Ureter (tissue), 1 donor: ENCODE measurements at regions not wholly inside any gene's neighbourhood (a gene's known extent, or its start where the extent isn't known, plus 50 kb on each side); places are given as distances from the start of the nearest gene placed in this dataset.

Source experiments
- DNase-seq: peaks from one replicate; pipeline ENCODE4 v3.0.0-alpha.2; 2020; ENCODE audit warnings: low spot score
- donor health status: DM: yes; HTN: yes; CAD: no.

DNA sequence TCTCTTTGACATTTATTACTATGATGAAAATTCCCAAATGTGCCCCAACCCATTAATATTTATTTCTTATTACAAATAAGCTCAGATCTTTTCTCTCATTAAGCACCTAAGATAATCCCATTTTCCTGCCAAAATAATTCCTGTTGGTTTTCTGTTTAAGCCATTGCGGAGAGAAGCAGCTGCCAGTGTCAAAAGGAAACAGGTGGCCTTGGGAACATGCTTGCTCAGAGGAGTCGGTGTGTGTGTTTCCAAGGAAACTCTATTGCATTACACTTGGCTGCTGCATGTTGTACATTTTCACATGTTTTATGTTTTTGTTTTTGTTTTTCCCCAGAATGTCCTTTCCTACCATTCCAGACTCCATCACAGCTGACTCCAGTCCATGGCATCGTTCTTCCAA is 56.4 kb downstream of the CD24 start:
- no peak for DNase-seq

DNA sequence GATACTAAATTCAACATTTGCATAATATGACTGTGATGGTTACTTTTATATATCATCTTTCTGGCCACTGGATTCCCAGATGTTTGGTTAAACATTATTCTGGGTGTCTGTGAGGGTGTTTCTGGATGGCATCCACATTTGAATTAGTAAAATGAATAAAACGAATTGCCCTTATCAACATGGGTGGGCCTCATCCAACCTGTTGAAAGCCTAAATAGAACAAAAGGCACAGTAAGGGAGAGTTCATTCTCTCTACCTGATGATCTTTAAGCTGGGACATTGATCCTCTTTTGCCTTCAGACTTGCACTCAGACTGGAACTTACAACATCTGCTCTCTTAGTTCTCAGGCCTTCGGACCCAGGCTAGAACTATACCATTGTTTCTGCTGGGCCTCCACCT is 57.6 kb downstream of the CD24 start:
- no peak for DNase-seq

DNA sequence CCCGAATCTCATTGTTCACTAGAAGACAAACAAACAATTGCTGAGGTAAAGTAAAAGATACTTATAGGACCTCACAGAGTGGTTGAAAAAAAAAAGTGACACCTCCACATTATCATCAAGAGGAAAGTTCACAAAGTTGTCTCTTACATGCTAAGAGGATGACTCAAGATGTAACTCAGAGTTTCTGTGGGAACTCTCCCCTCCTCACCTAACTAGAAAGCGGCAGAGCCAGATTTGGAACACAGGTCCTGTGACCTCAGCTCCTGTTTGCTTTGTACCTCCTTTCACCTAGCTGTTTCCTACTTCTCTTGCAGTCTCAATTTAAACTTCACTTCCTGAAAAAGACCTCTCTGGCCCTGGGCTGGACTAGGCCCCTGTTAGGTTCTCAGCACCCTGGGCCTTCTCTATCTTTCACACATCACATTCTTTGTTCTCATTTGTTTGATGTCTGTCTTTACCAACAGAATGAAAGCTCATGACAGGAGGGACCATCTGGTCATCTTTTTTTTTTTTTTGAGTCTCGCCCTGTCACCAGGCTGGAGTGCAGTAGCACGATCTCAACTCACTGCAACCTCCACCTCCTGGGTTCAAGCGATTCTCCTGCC is 60.8 kb downstream of the CD24 start:
- no peak for DNase-seq

DNA sequence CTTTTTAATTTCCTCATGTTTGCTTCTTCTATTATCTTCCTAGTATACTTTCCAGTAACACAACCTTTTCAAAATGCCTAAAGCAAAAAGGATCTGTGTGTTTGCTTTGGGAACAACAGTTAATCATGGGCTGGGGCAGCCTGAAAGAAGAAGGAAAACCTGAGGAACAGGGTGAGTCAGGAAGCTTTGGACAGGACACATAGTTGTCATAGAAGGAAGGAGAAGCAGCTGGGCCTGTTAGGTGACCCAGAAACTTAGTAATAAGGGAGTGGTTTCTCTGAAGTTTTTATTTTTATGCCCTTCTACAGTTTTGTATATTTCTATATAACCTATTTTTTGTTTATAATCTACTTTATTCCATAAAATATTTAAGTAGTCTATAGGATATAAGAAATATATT is 61.4 kb downstream of the CD24 start:
- no peak for DNase-seq

DNA sequence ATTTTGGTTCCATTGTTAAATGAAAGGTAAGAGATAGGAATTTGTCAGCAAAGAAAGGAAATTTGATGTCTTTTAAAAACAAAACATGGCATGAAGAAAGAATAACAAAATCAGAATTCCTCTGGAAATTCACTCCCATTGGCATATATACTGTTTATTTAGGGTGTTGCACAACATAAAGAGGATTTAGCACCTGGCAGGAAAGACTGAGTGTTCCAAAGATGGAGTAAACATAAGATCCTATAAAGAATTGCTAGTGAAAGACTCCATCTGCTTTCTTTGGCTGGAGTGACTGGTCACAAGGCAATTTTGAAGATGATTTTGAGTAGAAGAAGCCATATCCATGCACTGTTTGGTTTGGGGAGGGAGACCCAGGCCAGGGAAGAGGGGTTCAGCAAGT is 62.4 kb downstream of the CD24 start:
- no peak for DNase-seq

DNA sequence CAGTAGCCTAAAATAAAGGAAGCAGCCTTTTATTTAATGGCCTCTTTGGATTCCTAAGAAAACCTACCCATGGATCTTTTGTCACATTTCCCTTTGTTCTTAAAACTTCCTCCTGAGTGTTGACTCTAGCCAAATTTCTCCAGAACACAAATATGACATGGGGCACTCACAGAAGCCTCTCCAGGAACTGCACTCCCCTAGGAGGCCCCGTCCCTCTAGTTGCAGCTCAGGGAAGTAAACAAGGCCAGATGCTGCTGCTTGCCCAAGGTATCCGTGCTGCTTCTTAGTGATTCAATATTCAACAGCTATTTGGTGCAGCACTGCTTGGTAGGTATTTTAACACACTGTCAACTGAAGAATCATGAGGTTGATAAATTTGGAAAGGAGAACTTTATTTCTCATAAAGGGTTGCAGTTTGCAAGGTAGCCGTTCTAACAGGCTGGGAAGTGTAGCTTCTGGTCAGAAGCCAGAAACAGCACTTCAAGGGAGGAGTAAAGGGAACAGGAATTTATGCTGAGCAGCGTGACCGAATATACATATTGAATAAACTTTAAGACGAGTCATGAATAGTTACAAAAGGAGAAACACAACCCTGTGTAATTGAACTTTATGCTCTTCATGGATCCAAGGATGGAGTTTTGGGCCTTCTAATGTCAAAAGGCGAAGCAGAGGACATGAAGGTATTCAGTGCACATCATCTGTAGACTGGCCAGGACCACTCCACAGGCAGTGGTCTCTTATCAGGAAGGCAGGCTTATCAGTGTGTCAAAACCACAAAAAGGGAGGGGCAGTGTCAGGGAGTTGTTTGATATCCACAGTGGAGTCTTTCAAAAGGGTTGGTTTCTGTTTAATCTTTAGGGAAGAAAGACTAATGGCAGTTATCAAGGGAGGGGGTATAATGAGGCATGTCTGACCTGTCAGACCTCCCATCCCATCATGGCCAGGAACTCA is 63.3 kb downstream of the CD24 start:
- no peak for DNase-seq

DNA sequence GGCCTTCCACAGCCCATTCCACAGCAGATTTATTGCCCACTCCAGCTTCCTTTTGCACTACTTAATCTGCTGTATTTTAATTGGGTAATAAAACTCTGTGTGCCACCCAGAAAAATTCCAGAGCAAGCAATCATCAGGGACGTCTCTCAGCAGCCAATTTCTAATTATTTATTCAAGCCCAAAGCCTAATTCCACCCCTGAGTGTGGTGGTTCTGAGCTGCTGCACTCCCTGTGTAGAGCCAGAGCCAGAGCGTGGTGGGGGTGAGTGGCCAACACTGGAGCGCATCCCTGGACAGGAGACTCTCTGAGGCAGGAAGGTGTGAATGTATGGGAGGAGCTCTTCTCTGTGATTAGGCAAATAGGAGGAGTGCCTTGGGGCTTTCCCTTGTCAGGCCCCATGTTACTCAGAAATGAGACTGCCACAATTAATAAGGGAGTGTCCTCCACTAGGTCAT is 66.1 kb downstream of the CD24 start:
- DNase-seq: no peak

DNA sequence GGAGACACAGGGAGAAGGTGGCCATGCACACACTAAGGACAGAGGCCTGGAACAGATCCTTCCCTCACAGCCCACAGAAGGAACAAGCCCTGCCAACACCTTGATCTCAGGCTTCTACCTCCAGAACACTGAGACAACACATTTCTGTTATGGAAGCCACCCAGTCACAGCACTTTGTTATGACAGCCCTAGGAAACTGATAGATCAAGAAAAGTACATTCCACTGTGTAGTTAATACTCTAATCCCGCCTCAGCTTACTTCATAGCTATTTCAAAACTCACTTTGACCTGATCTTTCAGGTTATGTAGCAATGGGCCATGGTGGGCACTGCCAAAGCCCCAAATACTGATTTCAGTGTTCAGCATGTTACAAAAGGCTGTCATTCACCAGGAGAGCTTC is 66.8 kb downstream of the CD24 start:
- DNase-seq: no peak

DNA sequence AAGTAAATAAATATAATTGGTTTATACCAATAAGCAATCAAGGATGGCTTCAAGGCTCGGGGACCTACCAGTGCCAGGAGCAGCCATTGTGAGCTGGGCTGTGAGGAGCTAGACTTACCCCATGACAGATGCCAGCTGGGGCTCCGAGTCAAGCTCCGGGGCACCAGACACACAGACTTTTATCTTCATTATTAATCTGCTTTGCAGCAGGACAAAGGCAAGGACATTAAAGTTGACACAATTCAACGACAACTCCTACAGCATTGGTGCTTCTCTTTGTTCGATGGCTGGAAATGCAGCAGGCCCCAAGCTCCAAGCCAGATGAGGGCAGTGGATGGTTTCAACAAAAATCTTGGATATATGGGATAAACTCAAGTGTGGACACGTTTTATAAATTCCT is 68.3 kb downstream of the CD24 start:
- no peak for DNase-seq

DNA sequence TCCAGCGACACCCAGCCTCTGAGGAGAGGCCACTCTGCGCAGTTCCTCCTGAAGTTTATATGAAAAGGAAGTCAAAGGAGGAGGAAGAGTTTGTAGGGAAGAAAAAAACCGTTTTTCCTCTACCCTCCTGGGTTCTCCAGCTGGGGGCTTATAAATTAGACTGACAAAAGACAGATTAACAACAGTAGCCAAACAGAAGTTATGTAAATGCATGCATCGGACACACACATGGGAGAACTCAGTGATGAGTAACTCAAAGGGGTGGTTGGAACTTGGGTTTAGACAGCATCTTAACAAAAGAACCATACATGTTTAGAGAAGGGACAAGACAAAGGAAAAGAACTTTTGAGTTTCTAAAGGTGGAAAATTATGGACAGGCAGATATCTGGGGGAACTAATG is 71.2 kb downstream of the CD24 start:
- DNase-seq: no peak

DNA sequence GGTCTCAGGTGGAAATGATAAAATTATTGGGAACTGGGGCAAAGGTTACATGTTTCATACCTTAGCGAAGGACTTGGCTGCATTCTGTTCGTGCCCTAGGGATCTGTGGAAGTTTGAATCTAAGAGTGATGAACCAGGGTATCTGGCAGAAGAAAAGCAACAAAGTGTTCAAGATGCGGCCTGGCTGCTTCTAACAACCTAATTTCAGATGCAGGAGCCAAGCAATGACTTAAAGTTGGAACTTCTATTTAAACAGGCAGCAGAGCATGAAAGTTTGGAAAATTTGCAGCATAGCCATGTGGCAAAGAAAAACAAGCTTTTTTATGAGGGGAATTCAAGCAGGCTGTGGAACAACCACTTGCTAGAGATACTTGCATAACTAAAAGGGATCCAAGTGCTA is 73.5 kb downstream of the CD24 start:
- DNase-seq: no peak

DNA sequence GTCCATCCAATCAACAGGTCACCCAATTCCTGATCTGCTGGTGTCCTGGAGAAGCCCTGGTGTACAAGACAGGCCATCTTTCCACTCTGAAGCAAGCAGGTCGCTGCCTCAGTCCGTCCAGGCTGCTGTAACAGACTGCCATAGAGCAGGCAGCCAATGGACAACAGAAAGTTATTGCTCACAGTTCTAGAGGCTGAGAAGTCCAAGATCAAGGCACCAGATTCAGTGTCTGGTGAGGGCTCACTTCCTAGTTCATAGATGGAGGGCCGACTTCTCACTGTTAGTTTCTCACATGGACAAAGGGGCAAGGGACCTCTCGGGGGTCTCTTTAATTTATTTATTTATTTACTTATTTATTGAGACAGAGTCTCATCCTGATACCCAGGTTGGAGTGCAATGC is 74.8 kb downstream of the CD24 start:
- DNase-seq: no peak

DNA sequence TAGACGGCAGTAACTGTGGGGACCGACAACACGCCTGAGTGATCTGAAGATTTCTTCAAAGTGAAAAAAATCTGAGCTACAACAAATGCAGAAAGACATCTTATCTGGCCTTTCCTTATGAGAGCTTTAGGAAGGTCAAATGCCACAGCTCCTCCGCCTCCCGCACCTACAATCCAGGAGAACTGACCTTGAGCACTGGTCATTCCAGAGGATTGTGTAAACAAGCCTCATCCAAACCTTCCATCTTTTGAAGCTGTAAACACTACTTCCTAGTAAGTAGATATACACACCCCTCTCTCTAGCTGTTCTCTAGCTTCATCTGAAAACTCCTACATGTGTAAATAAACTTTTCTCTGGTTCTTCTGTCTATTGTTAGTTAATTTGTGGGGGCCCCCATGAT is 76.9 kb downstream of the CD24 start:
- DNase-seq: no peak

DNA sequence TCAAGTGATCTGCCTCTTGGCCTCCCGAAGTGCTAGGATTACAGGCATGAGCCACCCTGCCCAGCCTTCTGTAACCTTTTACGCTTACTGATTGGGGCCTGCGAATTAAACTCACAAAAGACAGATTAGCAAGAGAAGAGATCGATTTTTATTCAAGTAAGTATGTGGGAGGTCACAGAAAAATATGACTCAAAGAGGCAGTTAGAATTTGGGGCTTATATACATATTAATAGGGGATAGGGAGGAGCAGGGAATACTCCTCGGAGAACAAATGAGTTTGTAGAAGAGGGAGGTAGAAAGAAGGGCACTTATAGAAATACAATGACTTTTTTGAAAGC is 78.9 kb downstream of the CD24 start:
- DNase-seq: no peak

DNA sequence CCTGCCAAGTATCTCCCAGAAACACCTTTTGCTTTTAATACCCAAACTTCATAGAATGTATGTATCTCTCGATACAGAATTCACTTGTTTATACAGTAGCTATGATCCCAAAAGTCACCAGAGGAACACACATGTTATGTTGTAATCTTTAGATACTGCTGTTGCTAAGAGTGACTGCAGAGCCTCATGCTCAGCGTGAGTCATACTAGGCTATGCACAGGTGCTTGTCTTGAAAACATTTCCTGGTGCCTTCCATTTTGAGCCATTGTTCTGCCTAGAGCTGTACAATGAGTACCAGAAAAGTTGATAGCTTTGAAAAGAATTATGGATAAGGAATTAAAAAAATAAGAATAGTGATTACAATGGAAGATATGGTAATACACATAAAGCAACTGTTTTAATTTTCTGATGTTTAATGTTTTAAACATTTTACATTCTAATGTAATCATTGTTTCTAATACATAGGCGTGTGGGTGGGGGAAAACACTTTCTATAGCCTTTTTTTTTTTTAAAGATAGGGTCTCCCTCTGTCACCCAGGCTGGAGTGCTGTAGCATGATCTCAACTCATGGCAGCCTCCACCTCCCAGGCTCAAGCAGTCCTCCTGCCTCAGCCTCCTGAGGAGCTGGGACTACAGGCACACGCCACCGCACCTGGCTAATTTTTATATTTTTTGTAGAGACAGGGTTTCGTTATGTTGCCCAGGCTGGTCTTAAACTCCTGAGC is 79.4 kb downstream of the CD24 start:
- no peak for DNase-seq

DNA sequence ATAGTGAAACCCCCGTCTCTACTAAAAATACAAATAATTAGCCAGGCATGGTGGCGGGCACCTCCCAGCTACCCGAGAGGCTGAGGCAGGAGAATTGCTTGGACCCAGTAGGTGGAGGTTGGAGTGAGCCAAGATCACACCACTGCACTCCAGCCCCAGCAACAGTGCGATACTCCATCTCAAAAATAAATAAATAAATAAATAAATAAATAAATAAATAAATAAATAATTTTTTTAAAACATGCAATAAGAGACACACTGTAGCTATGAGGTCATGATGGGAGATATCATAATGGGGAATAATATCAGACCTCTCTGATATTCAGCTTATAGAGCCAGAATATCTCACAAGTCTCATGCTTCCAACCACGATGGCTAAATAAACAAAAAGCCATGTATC is 82.3 kb downstream of the CD24 start:
- no peak for DNase-seq

DNA sequence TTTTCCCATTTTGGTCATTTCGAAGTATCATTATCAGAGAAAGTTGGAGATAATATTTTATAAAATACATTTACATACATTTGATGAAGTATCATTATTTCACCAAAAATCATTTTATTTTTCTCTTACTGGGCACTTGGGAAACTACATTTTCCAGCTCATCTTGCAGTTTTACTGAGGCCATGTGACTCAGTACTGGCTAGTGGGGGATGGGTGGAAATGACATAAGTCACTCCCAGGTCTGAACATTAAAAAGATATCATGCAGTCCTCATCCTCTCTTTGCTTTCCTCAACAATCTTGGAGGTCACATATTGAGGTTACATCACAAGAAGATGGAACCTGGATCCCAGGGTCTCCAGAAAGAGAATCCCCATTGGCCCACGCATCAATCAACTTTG is 84.1 kb downstream of the CD24 start:
- DNase-seq: no peak

DNA sequence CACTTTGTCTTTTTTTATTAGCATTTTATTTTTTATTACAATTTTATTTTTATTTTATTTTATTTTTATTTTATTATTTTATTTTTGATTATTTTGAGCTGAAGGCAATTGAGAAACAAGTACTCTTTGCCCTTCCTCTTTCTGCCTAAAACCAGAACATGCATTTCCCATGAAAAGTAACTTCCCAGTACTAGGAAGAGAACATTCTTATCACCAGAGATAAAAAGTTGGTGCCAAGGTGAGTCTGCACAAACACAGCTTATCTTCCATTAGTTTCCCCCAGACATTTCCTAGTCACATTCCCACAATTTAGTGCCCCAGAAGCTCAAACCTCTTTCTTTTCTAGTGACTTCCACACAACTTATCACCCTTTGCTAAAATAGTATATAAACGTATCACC is 84.8 kb downstream of the CD24 start:
- no peak for DNase-seq

DNA sequence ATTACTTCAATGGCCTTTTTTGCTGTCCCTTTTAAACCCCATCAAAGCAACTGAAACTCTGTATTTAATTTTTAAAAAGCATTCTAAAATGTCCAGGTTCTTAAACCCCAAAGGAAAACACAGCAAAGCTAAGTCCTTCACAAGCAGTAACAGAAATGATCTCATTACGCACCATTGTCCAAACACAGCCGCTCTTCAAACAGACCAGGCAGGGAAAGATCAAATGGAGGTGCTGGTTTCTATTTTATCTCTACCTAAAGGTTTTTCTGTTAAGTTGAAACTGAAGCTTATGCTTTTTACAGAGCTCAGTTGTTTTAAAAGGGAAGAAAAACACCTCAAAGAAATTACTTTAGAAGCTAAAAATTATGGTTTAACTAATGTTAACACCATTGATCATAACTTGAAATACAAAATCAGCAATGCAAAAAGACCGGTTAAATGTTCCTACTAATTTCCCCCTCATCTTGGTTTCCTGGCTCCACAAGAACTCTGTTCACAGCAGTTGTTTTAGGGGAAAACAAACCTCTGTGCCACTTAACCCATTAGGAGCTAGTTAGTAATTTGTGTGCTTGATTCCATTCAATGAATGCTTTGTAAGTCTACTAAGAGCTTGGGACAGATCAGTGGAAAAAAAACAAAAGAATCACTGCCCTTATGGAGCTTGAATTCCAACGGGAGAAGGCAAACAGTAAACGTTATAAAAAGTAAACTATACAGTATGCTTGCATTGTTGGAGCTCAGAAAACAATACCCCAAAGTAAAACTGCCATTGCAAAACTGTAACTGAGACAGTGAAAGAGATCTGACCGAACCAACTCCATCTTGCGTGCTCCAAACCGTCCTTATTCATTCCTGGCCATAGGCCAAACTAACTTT is 87.4 kb downstream of the CD24 start:
- DNase-seq: no peak

DNA sequence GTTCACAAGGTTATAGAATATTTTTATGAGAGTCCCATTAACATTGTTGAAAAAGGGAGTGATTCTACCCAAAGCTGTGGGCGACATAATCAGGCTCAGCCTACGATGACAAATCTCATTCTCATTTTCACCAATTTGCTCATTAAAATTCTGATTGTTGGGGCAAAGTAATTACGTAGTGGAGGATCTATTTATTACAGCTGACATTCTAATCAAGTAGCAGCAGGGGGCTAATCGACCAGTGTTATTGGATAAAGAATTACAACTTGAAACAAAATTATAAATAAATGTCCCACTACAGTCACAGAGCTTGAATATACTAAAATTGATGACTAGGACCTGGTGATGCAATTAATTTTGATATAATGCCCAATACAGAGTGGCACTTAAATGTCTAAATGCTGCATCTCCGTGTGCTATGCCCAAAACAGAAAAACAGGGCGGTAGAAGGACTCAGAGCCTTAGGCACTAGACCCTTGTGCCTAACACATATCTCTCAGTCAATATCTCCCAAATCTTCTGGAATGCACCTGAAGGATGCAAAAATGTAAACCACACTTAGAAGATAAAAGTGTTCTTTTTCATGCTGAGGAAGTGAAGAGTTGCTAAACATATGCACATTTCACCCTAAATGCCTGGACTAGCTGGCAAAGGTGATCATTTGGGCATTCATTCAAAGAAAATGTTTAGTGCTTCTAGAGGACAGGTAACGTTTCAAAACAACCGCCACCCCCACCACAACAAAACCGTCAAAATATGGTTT is 88.3 kb downstream of the CD24 start:
- no peak for DNase-seq

DNA sequence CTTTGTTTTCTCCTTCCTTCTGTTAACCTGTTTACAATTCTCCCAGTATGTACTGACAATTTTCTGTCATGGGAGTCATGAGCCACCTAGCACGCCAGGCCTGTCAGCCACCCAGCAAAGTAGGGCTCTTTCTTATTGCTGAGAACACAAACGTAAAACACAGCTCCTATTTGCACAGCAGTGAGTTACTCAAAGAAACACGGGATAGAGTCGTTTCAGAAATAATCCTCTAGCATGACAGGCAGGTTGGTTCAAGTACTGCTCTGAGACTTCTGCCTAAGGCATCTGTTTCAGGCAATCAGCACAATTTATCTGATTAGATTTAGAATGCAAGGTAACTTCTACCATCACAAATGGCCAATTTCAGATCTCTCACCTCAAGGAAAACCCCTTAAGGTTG is 88.8 kb downstream of the CD24 start:
- no peak for DNase-seq
